GM21390 (cell line): ENCODE measurements at regions not wholly inside any gene's neighbourhood (a gene's known extent, or its start where the extent isn't known, plus 50 kb on each side); places are given as distances from the start of the nearest gene placed in this dataset.

Source experiments
- ATAC-seq: cut with Tn5 transposase; IDR thresholded peaks from one replicate; pipeline ENCODE4 v1.9.1; 2021; ENCODE audit not compliant: unreplicated experiment

DNA sequence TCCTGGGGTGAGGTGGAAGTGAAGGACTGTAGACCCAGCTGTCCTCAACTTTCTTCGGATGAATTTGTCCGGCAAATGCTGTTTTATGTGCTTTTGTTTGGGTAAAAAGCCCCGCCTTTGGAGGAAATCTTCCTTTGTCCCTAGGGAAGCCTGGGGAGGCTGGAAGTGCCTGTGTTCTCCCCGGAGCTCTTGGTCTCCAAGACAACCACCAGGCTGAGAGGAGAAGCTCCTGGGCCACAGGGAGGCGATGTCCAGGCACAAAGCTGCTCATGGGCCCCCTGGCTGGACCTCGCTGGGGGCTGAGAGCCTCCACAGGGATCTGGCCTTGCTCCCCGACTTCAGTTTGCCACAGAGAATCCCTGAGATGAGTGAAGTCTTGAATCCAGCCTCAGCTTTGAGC, 293.1 kb upstream of the N4BP1 start:
- ATAC-seq = no peak

DNA sequence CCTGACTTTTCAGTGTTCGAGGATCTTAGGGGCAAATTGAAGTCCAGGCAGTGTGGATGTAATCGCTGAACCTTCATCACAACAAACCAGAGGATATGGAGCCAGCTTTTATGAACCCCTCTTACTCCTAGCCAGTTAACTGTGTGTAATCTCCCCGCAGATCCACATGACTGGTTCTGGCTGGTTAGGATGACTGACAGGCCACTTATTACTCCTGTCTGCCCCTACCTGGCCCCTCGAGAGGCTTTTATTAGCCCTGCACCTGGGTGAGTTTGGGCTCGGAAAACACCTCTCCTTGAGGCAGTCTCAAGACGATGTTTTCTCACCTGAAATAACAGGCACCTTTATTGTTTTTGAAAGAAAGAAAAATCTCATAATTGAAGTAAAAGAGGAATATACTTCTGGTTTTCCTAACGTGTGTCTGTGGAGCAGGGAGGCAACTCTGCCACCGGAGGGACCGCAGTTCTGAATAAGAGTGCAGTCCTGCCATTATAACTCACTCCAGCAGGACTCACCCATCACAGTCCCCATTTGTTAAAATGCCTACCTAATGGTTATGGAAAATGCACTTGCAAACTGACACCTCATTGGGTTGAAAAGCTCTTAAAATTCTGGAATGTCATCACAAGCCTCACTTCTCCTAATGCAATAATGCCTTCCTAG, 291.9 kb upstream of the N4BP1 start:
- no peak for ATAC-seq

GRCh38 chr16:48899500-48899899, 289.5 kb upstream of the N4BP1 start:
- ATAC-seq = no peak

DNA sequence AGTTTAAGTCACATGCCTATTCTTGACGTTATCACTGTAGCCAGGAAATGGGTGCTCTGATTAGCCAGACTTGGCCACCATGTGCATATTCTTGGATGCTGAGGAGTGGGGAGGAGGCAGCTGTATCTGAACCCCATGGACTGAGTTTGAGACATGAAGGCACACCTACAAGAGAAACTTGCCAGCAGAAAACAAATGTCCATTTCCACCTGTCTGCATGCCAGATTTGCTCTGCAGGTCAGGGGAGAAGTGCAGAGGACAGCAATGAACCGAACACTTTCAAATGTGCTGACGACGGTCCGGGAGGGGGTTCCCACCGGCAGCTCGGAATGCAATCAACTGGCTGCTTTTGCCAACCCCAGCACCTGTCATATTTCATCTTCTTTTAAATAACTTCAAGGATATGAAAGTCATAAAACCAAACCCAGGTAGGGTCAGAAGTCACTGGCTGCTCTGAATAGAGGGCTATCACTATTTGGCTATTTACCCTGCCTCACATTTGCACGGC, 287.8 kb upstream of the N4BP1 start:
- ATAC-seq = no peak

GRCh38 chr16:48895142-48895541, 285.2 kb upstream of the N4BP1 start:
- no peak for ATAC-seq

DNA sequence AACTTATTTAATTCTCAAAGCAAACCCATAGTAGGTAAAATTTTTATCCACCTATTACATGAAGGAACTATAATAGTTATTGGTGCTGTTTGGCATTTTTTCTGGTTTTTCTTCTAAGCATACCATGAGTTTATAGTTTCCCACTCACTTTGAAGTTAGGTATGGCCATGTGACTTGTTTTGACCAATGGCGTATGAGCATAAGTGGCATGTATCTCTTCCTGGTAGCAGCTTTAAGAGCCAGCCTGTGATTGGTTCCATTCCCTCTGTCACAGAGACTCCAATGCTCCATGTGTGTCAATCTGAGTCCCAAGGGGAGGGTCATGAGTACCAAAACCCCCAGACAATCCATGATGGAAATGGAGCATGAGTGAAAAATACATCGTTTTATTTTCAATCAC, 282.9 kb upstream of the N4BP1 start:
- ATAC-seq = no peak

DNA sequence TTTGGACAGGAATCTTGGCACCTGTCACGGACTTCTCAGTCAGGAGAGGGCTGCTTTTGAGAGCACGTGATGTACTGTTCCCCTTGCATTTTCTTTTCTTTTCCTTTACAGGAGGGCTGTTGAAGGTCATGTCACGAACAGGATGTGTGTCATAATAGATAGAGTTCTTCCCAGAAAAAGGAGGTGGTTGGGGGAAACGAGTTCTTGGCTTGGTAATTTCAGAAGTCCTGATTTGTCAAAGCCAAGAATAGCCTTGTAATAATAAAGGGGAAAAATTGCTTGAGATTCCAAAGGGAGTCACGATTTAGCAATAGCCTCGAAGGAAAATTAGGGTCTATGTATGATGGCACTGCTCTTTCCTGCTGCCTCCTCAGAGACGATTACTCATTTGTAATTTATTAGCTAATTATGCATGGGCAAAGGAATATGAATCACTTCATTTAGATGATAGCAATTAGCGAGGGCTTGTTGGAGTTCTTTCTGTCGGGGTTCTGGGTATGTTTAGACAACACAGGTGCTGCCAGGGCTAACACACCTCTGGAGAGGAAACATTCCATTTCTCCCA, 277.7 kb upstream of the N4BP1 start:
- no peak for ATAC-seq

DNA sequence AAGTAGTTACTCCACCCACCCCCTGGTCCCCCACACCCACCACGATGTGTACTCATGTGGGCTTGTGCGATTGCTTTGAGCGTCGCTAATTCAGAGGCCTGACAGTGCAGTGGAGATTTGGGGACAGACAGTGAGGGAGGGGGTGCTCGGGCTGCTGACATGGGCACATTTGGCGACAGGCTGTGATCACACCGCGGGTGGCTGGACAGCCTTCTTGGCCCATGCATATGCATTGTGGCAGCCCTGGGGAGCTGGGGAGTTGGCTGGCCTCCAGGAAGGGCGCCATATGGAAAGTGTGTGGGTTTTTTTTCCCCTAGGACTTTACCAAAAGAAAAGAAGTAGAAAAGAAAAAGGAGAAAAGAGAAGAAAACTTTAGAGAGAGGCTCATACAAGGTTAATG, 275.5 kb upstream of the N4BP1 start:
- no peak for ATAC-seq

DNA sequence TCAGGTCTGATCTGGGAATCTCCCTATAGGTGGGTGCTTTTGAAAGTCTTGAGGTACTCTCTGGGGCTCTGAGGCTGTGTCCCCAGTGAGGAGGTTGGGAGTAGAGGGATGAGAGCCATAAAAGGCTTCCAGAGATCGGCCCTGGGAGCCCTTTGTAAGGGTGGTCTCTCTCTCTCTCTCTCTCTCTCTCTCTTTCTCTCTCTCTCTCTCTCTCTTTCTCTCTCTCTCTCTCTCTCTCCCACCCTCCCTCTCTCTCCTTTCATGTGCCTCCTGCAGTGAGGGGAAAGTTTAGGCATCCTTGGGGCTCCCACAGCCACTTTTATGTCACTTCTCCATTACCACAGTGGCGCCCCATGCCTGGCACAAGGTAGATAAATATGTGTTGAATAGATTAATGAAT, 271.3 kb upstream of the N4BP1 start:
- ATAC-seq = no peak

DNA sequence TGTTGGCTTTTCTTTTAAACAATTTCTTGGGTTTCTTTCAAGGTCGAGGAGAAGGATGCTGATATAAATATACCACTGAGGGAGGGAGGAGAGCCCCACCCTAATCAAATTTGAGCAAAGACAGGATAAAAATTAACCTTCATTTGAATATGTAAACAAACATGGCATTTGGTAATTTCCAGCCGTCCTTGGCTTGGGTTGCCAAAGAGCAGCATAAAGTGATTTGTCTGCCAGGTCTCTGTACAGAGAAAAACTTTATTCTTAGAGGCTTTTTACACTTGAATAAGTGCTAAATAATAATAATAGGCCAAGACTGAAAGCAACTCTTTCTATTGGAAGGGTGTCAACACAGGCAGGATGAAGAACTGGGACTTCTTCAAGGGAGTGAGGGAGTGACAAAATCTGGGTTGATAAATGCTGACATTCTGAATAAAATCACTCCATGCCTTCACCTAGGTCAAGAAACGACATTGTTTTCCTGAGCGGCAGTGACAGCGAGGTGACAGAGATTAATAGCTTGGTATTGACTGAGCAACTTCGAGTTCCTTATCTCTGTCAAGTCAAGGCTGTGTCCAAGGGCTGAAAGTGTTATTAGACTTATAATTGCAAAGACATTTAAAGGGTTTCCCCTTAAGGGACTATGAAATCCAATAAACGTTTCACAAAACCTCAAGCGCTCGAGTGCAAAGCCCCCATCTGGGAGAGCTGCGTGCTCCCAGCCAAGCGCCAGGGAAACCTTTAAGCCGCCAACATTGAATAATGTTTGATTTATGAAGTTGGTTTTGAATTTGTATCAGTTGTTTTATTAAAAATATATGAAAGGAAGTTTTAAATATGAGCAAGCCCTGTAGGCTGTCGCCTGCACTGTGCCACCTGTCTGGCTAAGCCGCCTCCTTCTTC, 269.5 kb upstream of the N4BP1 start:
- no peak for ATAC-seq

GRCh38 chr16:48877946-48878345, 268.0 kb upstream of the N4BP1 start:
- ATAC-seq = no peak

DNA sequence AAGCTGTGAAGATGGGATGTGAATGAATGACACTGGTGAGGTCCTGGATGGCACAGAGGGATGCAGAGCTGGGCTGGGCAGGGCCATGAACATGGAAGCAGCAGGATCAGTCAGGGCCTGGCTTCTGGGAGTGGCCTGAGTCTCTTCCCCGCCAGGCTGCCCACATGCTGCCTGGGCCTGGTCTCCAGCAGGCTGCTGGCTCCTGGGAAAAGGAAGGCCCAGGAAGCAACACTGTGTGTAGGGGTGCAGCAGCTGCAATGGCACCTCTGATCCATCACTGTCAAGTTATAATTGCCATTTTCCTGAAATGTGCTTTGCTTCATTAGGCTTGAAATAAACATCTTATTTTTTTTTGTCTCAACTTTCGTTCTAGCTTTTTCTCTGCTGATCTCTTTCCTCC, 260.2 kb upstream of the N4BP1 start:
- ATAC-seq = no peak

DNA sequence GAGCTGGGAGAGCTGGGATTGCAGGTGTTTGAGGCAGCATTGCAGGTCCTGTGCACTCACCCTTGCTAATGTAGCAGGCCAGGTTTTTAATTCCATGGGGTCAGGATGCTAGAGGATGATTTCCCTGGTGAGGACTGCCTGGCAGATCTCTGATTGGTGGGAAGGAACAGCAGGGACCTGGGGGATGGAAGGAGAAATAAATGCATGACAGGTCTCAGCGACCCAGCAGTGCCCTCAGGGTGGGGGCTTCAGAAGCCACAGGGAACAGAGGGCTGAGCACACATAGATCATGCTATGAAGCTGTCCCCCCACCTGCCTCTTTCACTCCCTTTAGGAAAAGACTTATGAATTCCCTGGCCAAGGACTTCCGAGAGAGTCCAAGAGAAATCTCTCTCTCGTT, 255.5 kb upstream of the N4BP1 start:
- no peak for ATAC-seq

GRCh38 chr16:48864055-48864454, 254.1 kb upstream of the N4BP1 start:
- no peak for ATAC-seq

- no peak for ATAC-seq
Observed at GRCh38 chr16:48862087-48862532, 252.1 kb upstream of the N4BP1 start.

DNA sequence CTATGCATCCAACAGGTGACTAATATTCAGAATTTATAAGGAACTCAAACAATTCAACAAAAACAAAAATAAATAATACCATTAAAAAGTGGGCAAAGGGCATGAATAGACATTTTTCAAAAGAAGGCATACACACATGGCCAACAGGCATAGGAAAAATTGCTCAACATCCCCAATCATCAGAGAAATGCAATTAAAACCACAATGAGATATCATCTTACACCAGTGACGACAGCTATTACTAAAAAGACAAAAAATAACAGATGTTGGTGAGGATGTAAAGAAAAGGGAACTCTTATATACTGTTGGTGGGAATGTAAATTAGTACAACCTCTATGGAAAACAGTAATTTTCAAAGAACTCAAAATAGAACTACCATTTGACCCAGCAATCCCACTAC, 250.4 kb upstream of the N4BP1 start:
- no peak for ATAC-seq

DNA sequence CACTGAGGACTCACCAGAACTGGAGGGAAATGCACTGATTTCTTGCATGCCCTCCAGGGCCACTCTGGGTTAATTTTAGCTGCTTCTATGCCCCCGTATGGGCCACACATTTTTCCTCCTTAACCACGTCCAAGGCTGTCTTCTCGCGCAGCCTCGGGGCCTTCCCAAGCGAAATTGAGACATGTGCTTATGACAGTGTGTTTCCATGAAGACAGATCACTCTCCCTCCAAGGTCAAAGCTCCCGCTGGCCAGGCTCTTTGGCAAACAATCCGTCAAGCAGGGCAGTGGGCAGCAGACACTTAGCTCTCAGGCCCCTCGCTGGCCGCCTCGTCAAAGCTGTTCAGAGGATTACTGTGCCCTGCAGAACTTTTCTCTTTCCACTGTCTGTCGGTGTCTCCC, 243.0 kb upstream of the N4BP1 start:
- no peak for ATAC-seq

DNA sequence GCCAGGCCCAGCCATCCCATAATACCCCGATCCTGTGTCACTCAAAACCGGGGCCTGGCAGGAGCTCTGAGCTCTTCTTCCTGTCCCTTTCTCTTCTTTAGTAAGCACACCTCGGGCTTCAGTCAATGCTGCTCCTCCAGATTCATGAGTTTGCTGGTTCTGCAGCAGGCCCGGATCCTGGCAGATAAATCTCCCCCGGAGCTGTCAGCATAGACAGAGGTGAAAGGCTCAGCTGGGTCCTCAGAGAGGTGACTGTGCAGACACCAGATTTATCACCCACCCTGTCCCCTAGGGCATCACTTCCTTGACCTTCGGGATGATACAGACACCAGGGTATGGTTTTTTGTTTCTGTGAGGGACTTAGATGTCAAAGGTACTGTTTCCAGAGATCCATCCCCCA, 242.5 kb upstream of the N4BP1 start:
- no peak for ATAC-seq

- no peak for ATAC-seq
Observed at GRCh38 chr16:48850097-48850770, 240.3 kb upstream of the N4BP1 start.

DNA sequence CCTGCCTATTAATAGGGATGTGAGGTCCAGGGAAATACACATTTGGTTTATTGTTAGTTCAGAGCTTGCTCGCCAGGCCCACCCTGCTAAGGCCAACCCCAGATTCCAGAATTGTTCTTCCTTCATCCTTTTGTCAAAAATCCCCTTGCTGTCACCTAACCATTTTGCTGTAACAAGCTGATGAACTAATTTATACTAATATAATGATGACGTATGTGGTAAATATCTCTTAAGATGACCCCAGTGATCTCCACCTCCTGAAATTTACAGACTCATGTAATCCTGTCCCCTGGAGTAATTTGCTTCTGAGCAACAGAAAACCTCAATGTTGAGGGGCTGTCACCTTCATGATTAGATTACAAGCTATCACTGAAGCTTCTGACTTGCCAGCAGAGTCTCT, 236.3 kb upstream of the N4BP1 start:
- ATAC-seq = no peak

DNA sequence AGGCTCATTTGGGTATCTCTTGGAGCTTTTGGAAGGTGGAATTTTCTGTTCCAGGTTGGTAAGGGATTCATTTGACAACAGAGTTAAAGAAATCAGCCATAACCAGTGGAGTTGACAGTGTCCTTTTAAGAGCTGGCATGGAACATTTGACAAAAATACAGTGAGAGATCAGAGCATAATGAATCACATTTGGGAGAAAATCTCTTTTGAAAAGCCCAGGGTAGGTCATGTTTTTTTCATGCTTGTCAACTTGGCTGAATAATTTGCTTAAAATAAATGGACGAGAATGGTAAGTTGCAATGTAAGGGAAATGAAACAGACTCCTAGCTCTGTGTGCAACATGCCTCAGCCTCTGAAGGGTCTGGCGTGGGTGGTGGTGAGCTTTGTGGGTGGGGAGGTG, 235.3 kb upstream of the N4BP1 start:
- no peak for ATAC-seq
